GM12874 (cell line): ENCODE measurements at regions not wholly inside any gene's neighbourhood (a gene's known extent, or its start where the extent isn't known, plus 50 kb on each side); places are given as distances from the start of the nearest gene placed in this dataset.

ENCODE experiments used
- CTCF ChIP-seq: IDR thresholded peaks from 2 replicates; pipeline ENCODE4 v1.5.1; 2011; ENCODE audit warnings: low read depth, mild to moderate bottlenecking, control low read depth, low read length, moderate library complexity; ENCODE audit not compliant: insufficient read depth

DNA sequence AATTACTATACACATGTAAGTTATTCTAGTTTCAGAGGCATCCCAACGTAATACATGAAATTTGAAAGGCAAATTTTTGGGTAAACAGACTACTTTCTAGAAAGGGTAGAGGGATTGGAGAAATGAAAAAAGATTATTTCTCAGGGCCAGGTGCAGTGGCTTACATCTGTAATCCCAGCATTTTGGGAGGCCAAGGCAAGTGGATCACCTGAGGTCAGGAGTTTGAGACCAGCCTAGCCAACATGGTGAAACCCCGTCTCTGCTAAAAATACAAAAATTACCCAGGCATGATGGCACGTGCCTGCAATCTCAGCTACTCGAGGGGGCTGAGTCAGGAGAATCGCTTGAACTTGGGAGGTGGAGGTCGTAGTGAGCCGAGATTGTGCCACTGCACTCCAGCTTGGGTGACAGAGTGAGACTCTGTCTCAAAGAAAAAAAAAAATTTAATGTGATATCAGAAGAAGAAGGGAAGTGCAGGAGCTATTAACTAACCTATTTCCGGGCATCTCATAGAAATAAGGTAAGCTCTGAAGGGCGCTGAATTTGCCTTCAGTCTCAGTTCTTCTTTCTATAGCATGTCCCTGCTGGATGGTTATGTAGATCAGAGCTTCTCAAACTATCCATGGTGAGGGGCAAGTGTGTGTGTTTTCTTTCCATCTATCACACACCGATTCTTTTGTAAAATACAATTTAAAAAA, 100.3 kb upstream of the MTHFD1L start:
- no peak for TF ChIP-seq CTCF

DNA sequence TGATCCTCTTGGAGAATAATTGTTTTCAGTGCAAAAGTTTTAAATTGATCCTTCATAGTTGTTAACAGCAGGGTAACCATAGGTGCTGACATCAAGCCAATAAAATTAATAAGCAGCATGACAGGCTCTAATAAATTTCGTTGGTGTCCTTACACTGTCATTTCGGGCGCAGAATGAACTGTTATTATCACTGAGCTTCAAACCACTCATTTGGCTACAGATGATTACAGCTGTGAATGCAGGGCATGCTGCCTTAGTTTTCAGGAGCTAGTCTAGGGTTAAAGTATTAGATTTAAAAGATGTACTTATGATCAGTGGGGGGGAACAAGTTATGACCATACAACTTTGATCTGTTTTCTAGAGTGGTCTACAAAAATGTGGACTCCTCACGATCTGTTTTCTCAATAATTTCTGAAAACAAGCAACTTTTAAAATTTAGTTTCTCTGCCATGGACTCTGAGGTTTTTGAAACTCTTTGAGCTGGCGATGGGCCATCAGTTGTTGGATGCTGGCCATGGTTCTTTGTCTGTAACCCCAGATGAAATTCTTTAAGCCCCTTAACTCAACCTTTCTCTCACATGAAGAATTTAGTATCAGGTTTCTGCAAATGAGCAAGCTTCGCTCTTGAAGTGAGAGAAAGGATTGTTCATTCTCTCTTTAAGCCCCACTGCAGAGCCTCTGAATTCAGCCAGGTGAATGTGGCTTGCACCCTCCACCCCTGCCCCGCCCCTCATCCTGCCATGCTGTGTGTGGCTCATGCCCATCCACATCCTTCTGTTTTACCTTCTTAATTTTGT, 99.1 kb upstream of the MTHFD1L start:
- TF ChIP-seq CTCF = no peak

DNA sequence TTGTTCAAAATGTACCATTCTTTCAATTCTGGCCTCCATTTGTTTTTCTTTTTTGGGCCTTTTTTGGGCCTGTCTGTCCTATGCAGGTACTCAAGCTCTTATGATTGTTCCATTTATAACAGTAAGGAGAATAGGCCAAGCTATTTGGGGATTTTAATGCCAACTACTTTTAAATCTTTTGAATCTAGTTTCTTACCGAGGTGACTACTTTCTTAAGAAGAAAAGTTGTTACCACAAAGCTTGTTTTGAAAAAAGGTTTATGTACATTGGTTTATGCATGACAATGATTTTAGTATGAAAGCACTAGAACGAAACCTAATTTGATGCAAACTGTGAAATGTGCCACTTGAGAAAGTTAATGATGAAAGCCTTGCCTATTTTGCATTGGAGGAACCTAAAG, 98.3 kb upstream of the MTHFD1L start:
- TF ChIP-seq CTCF = no peak

DNA sequence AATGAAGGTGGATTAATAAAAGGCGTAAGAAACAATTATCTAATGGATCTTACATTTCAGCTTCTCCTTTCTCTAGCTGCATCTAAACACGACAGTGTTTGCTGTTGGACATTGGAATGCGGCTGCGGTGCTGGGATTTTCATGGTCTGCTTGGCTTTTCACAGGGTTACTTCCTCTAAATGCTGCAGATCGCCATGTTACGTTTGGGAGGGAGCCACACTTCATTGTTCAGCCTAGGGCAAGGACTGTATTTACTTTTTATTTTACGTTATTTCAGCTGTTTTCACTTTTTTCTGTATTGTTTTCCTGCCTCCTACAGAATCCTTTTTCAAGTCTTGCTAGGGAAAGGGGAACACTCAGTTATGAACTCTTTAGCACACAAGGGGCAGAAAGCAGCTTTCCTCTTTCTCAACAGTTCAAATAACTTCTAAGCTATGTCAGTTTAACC, 97.9 kb upstream of the MTHFD1L start:
- no peak for TF ChIP-seq CTCF

DNA sequence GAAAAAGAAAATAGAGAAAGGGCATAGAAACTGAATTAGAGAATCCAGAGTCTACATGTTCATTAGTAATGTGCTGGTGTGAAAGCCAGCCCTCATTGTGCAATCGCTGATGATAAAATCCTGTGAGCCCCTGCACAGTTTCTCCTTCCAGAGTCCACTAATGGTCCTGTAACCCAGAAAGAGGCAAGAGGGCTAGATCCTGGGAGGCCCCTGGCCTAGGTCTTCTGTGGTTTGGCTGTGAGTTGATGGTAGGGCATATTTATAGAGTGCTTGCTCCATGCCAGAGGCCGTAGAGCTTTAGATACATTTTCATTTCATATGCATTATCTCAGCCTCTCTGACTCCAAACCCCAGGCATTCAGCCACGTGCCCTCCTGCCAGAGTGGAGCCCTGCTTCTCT, 94.9 kb upstream of the MTHFD1L start:
- TF ChIP-seq CTCF = no peak

- no peak for TF ChIP-seq CTCF
Observed at GRCh38 chr6:150773969-150774368, 91.5 kb upstream of the MTHFD1L start.

DNA sequence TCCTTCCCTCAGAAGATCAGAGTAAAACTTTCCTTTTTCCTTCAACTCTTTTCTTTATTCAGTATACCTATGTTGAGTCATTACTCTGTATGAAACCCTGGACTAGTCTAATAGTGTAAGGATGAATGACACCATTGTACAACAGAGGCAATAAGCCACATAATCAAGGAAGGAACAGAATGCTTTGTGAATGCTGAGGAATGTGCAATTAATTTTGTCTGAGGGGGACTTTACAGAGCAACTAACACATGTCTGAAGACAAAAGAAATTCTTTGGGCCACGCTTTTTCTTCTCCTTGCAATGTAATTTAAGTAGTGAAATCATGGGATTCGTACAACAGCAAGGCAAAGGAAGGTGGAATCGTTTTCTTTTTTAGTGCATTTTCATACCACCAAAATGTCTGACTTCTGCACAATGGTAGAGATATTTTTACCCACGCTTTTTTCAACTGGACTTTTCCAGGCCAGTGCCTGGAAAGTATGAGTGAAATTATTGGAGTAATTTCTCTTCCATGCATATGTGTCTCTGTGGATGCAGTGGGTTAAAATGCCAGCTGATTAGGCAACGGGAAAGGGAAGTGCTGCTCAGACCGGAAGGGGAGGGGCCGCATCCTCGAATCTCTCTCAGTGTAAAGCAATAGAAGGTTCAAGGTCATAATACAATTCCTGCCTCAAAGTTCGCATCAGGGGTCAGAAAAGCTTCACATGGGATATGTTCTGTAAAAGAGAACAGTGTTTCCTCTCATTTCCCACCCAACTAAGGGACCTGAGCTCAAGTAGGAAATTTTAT, 89.9 kb upstream of the MTHFD1L start:
- TF ChIP-seq CTCF = no peak
